Neuronal stem cell (in vitro differentiated cells): ENCODE measurements at regions not wholly inside any gene's neighbourhood (a gene's known extent, or its start where the extent isn't known, plus 50 kb on each side); places are given as distances from the start of the nearest gene placed in this dataset.
A peak's percentile ranks its signal among the peaks of the same experiment; 100 is the strongest.

Experiments used
- DNase-seq: peaks from one replicate; pipeline ENCODE4 v3.0.0-alpha.2; 2013; ENCODE audit warnings: low spot score
- H2AFZ ChIP-seq: one replicate; pipeline ENCODE4 v1.6.1; 2013; ENCODE audit warnings: mild to moderate bottlenecking, low read length, inconsistent platforms
- H2AK5ac ChIP-seq: 2 replicates; pipeline ENCODE4 v1.6.1; 2013; ENCODE audit warnings: low read depth, mild to moderate bottlenecking, inconsistent platforms, low read length, moderate library complexity, mixed read lengths
- H2BK120ac ChIP-seq: 2 replicates; pipeline ENCODE4 v1.6.1; 2013; ENCODE audit warnings: low read depth, mild to moderate bottlenecking, inconsistent platforms, low read length, moderate library complexity, mixed read lengths
- H2BK12ac ChIP-seq: one replicate; pipeline ENCODE4 v1.6.1; 2013; ENCODE audit warnings: low read length, inconsistent platforms
- H2BK15ac ChIP-seq: 2 replicates; pipeline ENCODE4 v1.6.1; 2013; ENCODE audit warnings: mild to moderate bottlenecking, low read length, inconsistent platforms, mixed read lengths
- H2BK5ac ChIP-seq: one replicate; pipeline ENCODE4 v1.6.1; 2013; ENCODE audit warnings: inconsistent platforms, mild to moderate bottlenecking, low read length, moderate library complexity
- H3K14ac ChIP-seq: one replicate; pipeline ENCODE4 v1.6.1; 2013; ENCODE audit warnings: low read length, inconsistent platforms
- H3K18ac ChIP-seq: 2 replicates; pipeline ENCODE4 v1.6.1; 2013; ENCODE audit warnings: low read length, inconsistent platforms
- H3K23ac ChIP-seq: 2 replicates; pipeline ENCODE4 v1.6.1; 2013; ENCODE audit warnings: low read depth, mild to moderate bottlenecking, mixed read lengths, low read length, inconsistent platforms; ENCODE audit not compliant: poor library complexity
- H3K27ac ChIP-seq: replicated peaks from 3 replicates; pipeline ENCODE4 v1.5.1; 2013; ENCODE audit warnings: low read length, inconsistent platforms
- H3K27me3 ChIP-seq, 3 experiments: 2 replicates each; pipeline ENCODE4 v1.6.1; 2013; ENCODE audit warnings: low read length in 3 of 3, mild to moderate bottlenecking in 2 of 3, inconsistent platforms in 1 of 3, low read depth in 1 of 3, mixed read lengths in 1 of 3, moderate library complexity in 1 of 3; ENCODE audit not compliant: control insufficient read depth in 3 of 3, insufficient read depth in 3 of 3
- H3K36me3 ChIP-seq, 2 donors: replicated peaks in 1 of 2; 2 replicates each; pipeline ENCODE4 v1.6.1; 2013; ENCODE audit warnings: low read length in 2 of 2; ENCODE audit not compliant: control insufficient read depth in 2 of 2, insufficient read depth in 2 of 2
- H3K4ac ChIP-seq: 2 replicates; pipeline ENCODE4 v1.6.1; 2013; ENCODE audit warnings: inconsistent platforms, mild to moderate bottlenecking, low read length, moderate library complexity
- H3K4me1 ChIP-seq, 2 donors: 1 replicate in 1 of 2; 2 replicates in 1 of 2; pipeline ENCODE4 v1.6.1; 2013; ENCODE audit warnings: low read length in 2 of 2, low read depth in 1 of 2; ENCODE audit not compliant: control insufficient read depth in 2 of 2, insufficient read depth in 1 of 2
- H3K4me2 ChIP-seq: one replicate; pipeline ENCODE4 v1.6.1; 2013; ENCODE audit warnings: mild to moderate bottlenecking, low read length, inconsistent platforms; ENCODE audit not compliant: insufficient read depth, poor library complexity, severe bottlenecking
- H3K4me3 ChIP-seq, 2 donors: 2 replicates each; pipeline ENCODE4 v1.5.1; 2013; ENCODE audit warnings: low read length in 2 of 2, mild to moderate bottlenecking in 2 of 2, inconsistent platforms in 1 of 2, moderate library complexity in 1 of 2
- H3K79me1 ChIP-seq: one replicate; pipeline ENCODE4 v1.6.1; 2013; ENCODE audit warnings: low read depth, mild to moderate bottlenecking, inconsistent platforms, low read length, moderate library complexity
- H3K9ac ChIP-seq: one replicate; pipeline ENCODE4 v1.6.1; 2013; ENCODE audit warnings: mild to moderate bottlenecking, low read depth, low read length, inconsistent platforms; ENCODE audit not compliant: poor library complexity
- H3K9me3 ChIP-seq, 2 donors: replicated peaks in 1 of 2; 2 replicates each; pipeline versions ENCODE3 to v1.6.1; 2013; ENCODE audit warnings: low read length in 2 of 2, mild to moderate bottlenecking in 2 of 2, inconsistent platforms in 1 of 2, low read depth in 1 of 2, mixed read lengths in 1 of 2, moderate library complexity in 1 of 2; ENCODE audit not compliant: control insufficient read depth in 2 of 2, insufficient read depth in 1 of 2
- H4K8ac ChIP-seq: one replicate; pipeline ENCODE4 v1.6.1; 2013; ENCODE audit warnings: low read depth, mild to moderate bottlenecking, inconsistent platforms, low read length, moderate library complexity
- H4K91ac ChIP-seq: one replicate; pipeline ENCODE4 v1.6.1; 2013; ENCODE audit warnings: low read length, low read depth, mild to moderate bottlenecking, inconsistent platforms; ENCODE audit not compliant: poor library complexity
- WGBS, 2 donors: extraction: QIAGEN DNeasy Blood & Tissue Kit; methylation state at CpG; one replicate each; pipeline ENCODE4 v1.1.7; 2013; ENCODE audit warnings: missing lambda C conversion rate in 2 of 2, mixed read lengths in 1 of 2; ENCODE audit not compliant: insufficient read length in 2 of 2, insufficient replicate concordance in 1 of 2; ENCODE audit errors: extremely low coverage in 2 of 2; 5-methylcytosine and 5-hydroxymethylcytosine counted together

DNA sequence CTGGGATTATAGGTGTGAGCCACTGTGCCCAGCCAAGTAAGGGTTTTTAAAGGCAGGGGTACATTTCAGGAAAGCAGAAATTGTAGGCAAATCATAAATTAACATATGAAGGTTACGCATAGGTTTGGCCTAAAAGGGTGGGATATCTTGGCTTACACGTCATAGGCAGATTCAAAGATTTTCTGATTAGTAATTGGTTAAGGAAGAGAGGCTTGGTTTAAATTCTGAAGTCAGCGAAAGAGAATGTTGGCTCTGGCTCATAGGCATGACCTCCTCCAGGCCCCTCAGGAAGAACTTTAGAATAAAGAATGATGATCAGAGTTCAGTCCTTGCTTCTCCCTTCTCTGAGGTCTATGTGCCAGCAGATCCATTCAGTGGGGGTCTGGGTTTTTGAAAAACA, 124.8 kb upstream of the RBBP6 start:
- Histone ChIP-seq H3K4ac (no peak overlapping the region), H3K23ac (no peak overlapping the region), H3K4me1 (no peaks in the 10 kb centered on the region), H3K4me3 (no peak overlapping the region), H2AK5ac (no peak overlapping the region), H2BK5ac (no peak overlapping the region), H3K9ac (no peak overlapping the region), H3K9me3 (peaks cover 0 to 3% of the 10 kb centered on the region in 2 donors), H3K27me3 (no peaks in the 10 kb centered on the region), H3K36me3 (no peaks in the 10 kb centered on the region), H3K79me1 (no peaks in the 10 kb centered on the region), H3K27ac (no peak overlapping the region), H2AFZ (no peak overlapping the region), H3K14ac (no peak overlapping the region), H3K4me2 (no peak overlapping the region), H2BK120ac (no peak overlapping the region), H2BK12ac (no peak overlapping the region), H4K91ac (no peak overlapping the region), H4K8ac (no peak overlapping the region), H3K18ac (no peak overlapping the region), H2BK15ac (no peak overlapping the region)
- DNase-seq: no peak
- WGBS, 2 donors: no CpG with 5 or more reads among the region's 3 CpGs

- no CpG with 5 or more reads among the region's 3 CpGs for WGBS, 2 donors
- no peak overlapping the region for H3K4me2 ChIP-seq
- H4K91ac ChIP-seq: no peak overlapping the region
- no peaks in the 10 kb centered on the region for H3K4me1 ChIP-seq
- no peak overlapping the region for H2AFZ ChIP-seq
- H3K27ac ChIP-seq: no peak overlapping the region
- no peak overlapping the region for H3K14ac ChIP-seq
- no peak overlapping the region for H3K4ac ChIP-seq
- H2BK12ac ChIP-seq: no peak overlapping the region
- H3K9me3 ChIP-seq: peaks cover 0 to 3% of the 10 kb centered on the region in 2 donors
- H2BK15ac ChIP-seq: no peak overlapping the region
- H3K4me3 ChIP-seq: no peak overlapping the region
- no peak overlapping the region for H2BK120ac ChIP-seq
- no peak overlapping the region for H2BK5ac ChIP-seq
- no peaks in the 10 kb centered on the region for H3K36me3 ChIP-seq
- no peaks in the 10 kb centered on the region for H3K79me1 ChIP-seq
- H3K9ac ChIP-seq: no peak overlapping the region
- H4K8ac ChIP-seq: no peak overlapping the region
- no peaks in the 10 kb centered on the region for H3K27me3 ChIP-seq
- H3K18ac ChIP-seq: no peak overlapping the region
- H2AK5ac ChIP-seq: no peak overlapping the region
- H3K23ac ChIP-seq: no peak overlapping the region
- DNase-seq: no peak
Measured at GRCh38 chr16:24418733-24419132, 120.6 kb upstream of the RBBP6 start.

- H2BK12ac ChIP-seq: no peak overlapping the region
- DNase-seq: no peak
- H3K23ac ChIP-seq: no peak overlapping the region
- H3K9ac ChIP-seq: no peak overlapping the region
- no peak overlapping the region for H3K4me3 ChIP-seq
- H2BK5ac ChIP-seq: no peak overlapping the region
- H3K27ac ChIP-seq: no peak overlapping the region
- no peak overlapping the region for H3K18ac ChIP-seq
- H3K9me3 ChIP-seq: no peaks in the 10 kb centered on the region
- no peaks in the 10 kb centered on the region for H3K27me3 ChIP-seq
- peak overlapping the region; percentile 30 for H2AFZ ChIP-seq
- no peaks in the 10 kb centered on the region for H3K4me1 ChIP-seq
- no peak overlapping the region for H2BK15ac ChIP-seq
- no CpG with 5 or more reads among the region's 4 CpGs for WGBS, 2 donors
- no peak overlapping the region for H3K4ac ChIP-seq
- no peak overlapping the region for H4K91ac ChIP-seq
- no peaks in the 10 kb centered on the region for H3K36me3 ChIP-seq
- no peak overlapping the region for H3K4me2 ChIP-seq
- no peak overlapping the region for H4K8ac ChIP-seq
- no peak overlapping the region for H2AK5ac ChIP-seq
- H3K79me1 ChIP-seq: no peaks in the 10 kb centered on the region
- no peak overlapping the region for H2BK120ac ChIP-seq
- no peak overlapping the region for H3K14ac ChIP-seq
Measured at GRCh38 chr16:24423312-24423711, 116.1 kb upstream of the RBBP6 start.

DNA sequence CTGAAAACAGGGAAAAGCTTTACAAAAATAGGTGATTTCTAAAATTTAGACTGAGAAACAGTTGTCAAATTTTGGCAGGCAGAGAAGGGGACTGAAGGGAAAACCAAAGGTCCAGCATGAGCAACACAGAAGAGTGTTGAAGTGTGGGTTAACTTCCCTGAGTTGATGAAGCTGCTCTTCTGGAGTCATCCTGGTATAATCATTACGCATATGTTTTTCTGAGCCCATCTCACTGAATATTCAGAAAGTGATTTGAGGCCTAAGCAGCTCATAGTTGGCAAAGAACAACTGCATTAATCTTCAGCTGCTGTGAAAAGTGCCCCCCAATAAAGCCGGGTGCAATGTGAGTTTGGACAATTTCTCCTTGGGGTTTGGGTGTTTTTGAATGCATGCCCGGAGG, 115.0 kb upstream of the RBBP6 start:
- Histone ChIP-seq H3K9me3 (no peaks in the 10 kb centered on the region), H3K4me3 (no peak overlapping the region), H3K18ac (no peak overlapping the region), H2BK12ac (no peak overlapping the region), H3K79me1 (no peaks in the 10 kb centered on the region), H3K14ac (no peak overlapping the region), H3K27me3 (no peaks in the 10 kb centered on the region), H4K8ac (no peak overlapping the region), H3K23ac (no peak overlapping the region), H4K91ac (no peak overlapping the region), H3K4ac (no peak overlapping the region), H2AFZ (no peak overlapping the region), H2BK5ac (no peak overlapping the region), H3K4me2 (no peak overlapping the region), H3K27ac (no peak overlapping the region), H2BK15ac (no peak overlapping the region), H3K9ac (no peak overlapping the region), H3K36me3 (no peaks in the 10 kb centered on the region), H3K4me1 (no peaks in the 10 kb centered on the region), H2BK120ac (no peak overlapping the region), H2AK5ac (no peak overlapping the region)
- no CpG with 5 or more reads among the region's 3 CpGs for WGBS, 2 donors
- DNase-seq: no peak
